HEK293T (cell line): ENCODE measurements at regions not wholly inside any gene's neighbourhood (a gene's known extent, or its start where the extent isn't known, plus 50 kb on each side); places are given as distances from the start of the nearest gene placed in this dataset.
"Not testable (repeated sequence)": the region's sequence is repeated elsewhere in the genome, so short reads cannot be mapped to it uniquely, and the experiment has no call there.

Experiments used
- CTCF ChIA-PET: fragments of 350-600 bp; formaldehyde crosslinking; extraction: SDS; loops from one replicate; lab custom pipeline; 2021; ENCODE audit warnings: antibody characterized with exemption, inconsistent platforms; lab: Yijun Ruan, JAX
- POLR2A ChIA-PET: fragments of 350-600 bp; formaldehyde crosslinking; extraction: SDS; loops from one replicate; lab custom pipeline; 2020; ENCODE audit warnings: antibody characterized with exemption, inconsistent platforms; lab: Yijun Ruan, JAX
- DNase-seq: peaks from one replicate; pipeline ENCODE4 v3.0.0; 2012; ENCODE audit warnings: mixed read lengths; ENCODE audit errors: extremely low spot score
- ARNT ChIP-seq: fragments of 450-650 bp; IDR thresholded peaks from 2 replicates; pipeline ENCODE4 v1.6.1; 2017; ENCODE audit warnings: mild to moderate bottlenecking
- BHLHE40 ChIP-seq: fragments of 450-650 bp; IDR thresholded peaks from 2 replicates; pipeline ENCODE4 v1.6.1; 2016; ENCODE audit warnings: mild to moderate bottlenecking, moderate library complexity, borderline replicate concordance
- CTBP1 ChIP-seq: fragments of 450-650 bp; IDR thresholded peaks from 2 replicates; pipeline ENCODE4 v1.6.1; 2016; ENCODE audit warnings: borderline replicate concordance
- ELF4 ChIP-seq: fragments of 450-650 bp; IDR thresholded peaks from 2 replicates; pipeline ENCODE4 v1.6.1; 2017; ENCODE audit warnings: antibody characterized with exemption
- FOXA1 ChIP-seq: fragments of 450-650 bp; IDR thresholded peaks from 2 replicates; pipeline ENCODE4 v1.6.1; 2016; ENCODE audit warnings: mild to moderate bottlenecking
- FOXK2 ChIP-seq: fragments of 450-650 bp; IDR thresholded peaks from 2 replicates; pipeline ENCODE4 v1.6.1; 2016; ENCODE audit warnings: mild to moderate bottlenecking
- FOXM1 ChIP-seq: fragments of 450-650 bp; IDR thresholded peaks from 2 replicates; pipeline ENCODE4 v1.6.1; 2017; ENCODE audit warnings: mild to moderate bottlenecking, borderline replicate concordance
- HDGF ChIP-seq: fragments of 450-650 bp; IDR thresholded peaks from 2 replicates; pipeline ENCODE4 v1.6.1; 2017; ENCODE audit warnings: antibody characterized with exemption, borderline replicate concordance
- L3MBTL2 ChIP-seq: fragments of 450-650 bp; conservative IDR thresholded peaks from 2 replicates; pipeline ENCODE4 v1.6.1; 2016; ENCODE audit warnings: mild to moderate bottlenecking
- LEF1 ChIP-seq: fragments of 450-650 bp; IDR thresholded peaks from 2 replicates; pipeline ENCODE4 v1.6.1; 2017; ENCODE audit warnings: mild to moderate bottlenecking, borderline replicate concordance
- NFRKB ChIP-seq: fragments of 450-650 bp; IDR thresholded peaks from 2 replicates; pipeline ENCODE4 v1.6.1; 2016; ENCODE audit warnings: mild to moderate bottlenecking, moderate library complexity
- PKNOX1 ChIP-seq: fragments of 450-650 bp; IDR thresholded peaks from 2 replicates; pipeline ENCODE4 v1.6.1; 2016
- SP1 ChIP-seq: fragments of 450-650 bp; IDR thresholded peaks from 2 replicates; pipeline ENCODE4 v1.6.1; 2017
- SUZ12 ChIP-seq: fragments of 450-650 bp; IDR thresholded peaks from 2 replicates; pipeline ENCODE4 v1.6.1; 2016; ENCODE audit warnings: mild to moderate bottlenecking
- TARDBP ChIP-seq: fragments of 450-650 bp; IDR thresholded peaks from 2 replicates; pipeline ENCODE4 v1.6.1; 2016
- ZNF384 ChIP-seq: fragments of 450-650 bp; IDR thresholded peaks from 2 replicates; pipeline ENCODE4 v1.6.1; 2016

DNA sequence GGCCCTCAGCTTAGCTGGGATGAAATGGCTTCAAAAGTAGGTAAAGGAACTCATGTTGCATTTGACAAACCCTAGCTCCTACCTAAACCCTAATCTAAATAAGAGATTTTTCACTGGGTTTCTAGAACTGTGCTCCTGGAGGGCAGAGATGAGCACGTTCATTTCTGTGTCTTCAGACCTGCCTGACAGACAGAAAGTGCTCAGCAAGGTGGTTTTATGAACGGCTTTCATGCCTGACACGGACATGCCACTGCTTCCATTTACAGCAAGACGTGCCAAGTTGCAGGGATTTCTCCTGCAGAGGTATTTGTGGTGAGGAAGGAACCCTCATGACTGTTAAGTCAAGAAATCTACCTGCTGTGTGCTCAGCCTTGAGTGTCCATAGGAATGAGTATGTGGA, 83.5 kb upstream of the KMT2C start:
- CTCF ChIA-PET: interaction anchor here (1.1 kb wide), 1 partner anchor 178 kb away, joined by 3 read pairs; no protein-coding TSS in a partner anchor
- TF ChIP-seq NFRKB: no peak
- TF ChIP-seq L3MBTL2: no peak
- no peak for TF ChIP-seq ARNT
- TF ChIP-seq BHLHE40: no peak
- TF ChIP-seq SP1: no peak
- TF ChIP-seq HDGF: no peak
- TF ChIP-seq FOXA1: no peak
- POLR2A ChIA-PET: no interaction called here
- DNase-seq: no peak

GRCh38 chr7:152516216-152516615, 80.4 kb upstream of the KMT2C start:
- CTCF ChIA-PET: no interaction called here
- no peak for DNase-seq
- POLR2A ChIA-PET: no interaction called here
- TF ChIP-seq CTBP1 (no peak), FOXM1 (no peak), LEF1 (no peak), NFRKB (no peak), ARNT (no peak), PKNOX1 (no peak), FOXA1 (no peak), FOXK2 (no peak), ELF4 (no peak), L3MBTL2 (no peak), TARDBP (no peak), SP1 (no peak), SUZ12 (no peak), BHLHE40 (no peak), HDGF (no peak), ZNF384 (no peak)

DNA sequence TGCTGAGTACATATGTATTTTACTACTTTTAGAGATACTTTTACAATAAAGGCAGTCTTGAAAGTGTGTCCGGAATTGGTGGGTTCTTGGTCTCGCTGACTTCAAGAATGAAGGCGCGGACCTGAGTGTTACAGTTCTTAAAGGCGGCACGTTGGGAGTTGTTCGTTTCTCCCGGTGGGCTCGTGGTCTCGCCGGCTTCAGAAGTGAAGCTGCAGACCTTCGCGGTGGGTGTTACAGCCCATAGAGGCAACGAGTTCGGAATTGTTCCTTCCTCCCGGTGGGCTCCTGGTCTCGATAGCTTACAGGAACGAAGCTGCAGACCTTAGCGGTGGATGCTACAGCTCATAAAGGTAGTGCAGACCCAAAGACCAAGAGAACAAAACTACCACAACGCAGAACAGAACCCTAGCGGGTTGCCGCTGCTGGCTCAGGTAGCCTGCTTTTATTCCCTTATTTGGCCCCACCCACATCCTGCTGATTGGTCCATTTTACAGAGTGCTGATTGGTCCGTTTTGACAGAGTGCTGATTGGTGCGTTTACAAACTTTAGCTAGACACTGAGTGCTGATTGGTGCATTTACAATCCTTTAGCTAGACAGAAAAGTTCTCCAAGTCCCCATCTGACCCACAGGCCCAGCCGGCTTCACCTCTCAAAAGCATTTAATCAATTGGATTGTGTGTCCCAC, 79.6 kb upstream of the KMT2C start:
- CTCF ChIA-PET, POLR2A ChIA-PET, DNase-seq: not testable (repeated sequence)

DNA sequence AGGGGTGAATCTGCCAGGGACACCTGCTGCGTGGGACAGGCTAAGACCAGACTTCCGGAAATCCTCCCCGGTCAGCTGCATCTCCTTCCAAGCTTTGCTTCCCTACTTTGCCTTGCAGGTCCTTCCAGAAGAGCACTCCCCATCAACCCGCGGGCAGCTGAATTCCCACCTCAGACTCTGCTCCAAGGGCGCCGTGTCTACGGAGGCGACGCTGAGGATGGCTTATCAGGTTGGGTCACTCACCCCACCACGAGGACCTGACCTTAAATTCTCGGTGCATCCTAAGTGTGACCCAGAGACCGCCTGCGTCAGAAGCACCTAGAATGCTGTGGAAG, 78.9 kb upstream of the KMT2C start:
- TF ChIP-seq FOXK2 (no peak), FOXM1 (no peak), CTBP1 (no peak), SP1 (no peak), LEF1 (no peak), ARNT (no peak), TARDBP (no peak), ELF4 (no peak), PKNOX1 (no peak), HDGF (no peak), L3MBTL2 (no peak), BHLHE40 (no peak), ZNF384 (no peak), NFRKB (no peak), SUZ12 (no peak), FOXA1 (no peak)
- POLR2A ChIA-PET: no interaction called here
- CTCF ChIA-PET: no interaction called here
- DNase-seq: no peak

GRCh38 chr7:152513861-152514770, 78.3 kb upstream of the KMT2C start:
- TF ChIP-seq SP1 (no peak), TARDBP (no peak), HDGF (no peak), FOXA1 (no peak), ARNT (no peak), ZNF384 (no peak), FOXM1 (no peak), CTBP1 (no peak), FOXK2 (no peak), SUZ12 (no peak), PKNOX1 (no peak), NFRKB (no peak), ELF4 (no peak), BHLHE40 (no peak), L3MBTL2 (no peak), LEF1 (no peak)
- POLR2A ChIA-PET: no interaction called here
- no peak for DNase-seq
- CTCF ChIA-PET: no interaction called here

DNA sequence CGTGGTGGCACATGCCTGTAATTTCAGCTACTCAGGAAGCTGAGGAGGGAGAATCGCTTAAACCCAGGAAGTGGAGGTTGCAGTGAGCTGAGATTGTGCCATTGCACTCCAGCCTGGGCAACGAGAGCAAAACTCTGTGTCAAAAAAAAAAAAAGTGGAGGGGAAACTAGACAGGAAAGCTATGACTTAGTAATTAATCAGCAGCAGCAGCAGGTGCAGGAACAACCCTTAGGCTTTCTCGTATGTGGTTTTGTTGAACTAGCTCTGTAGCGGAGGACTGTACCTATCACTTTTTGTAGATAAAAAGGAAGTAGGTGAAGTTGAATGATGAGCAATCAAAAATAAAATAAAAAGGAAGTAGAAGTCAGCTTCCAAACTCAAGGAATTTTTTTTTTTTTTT, 76.9 kb upstream of the KMT2C start:
- CTCF ChIA-PET: interaction anchor here (0.6 kb wide), 1 partner anchor 34 kb away, joined by 4 read pairs; no protein-coding TSS in a partner anchor
- no peak for DNase-seq
- no peak for TF ChIP-seq FOXM1
- TF ChIP-seq FOXA1: no peak
- TF ChIP-seq BHLHE40: no peak
- POLR2A ChIA-PET: no interaction called here
